B cell (primary cell): ENCODE measurements at regions not wholly inside any gene's neighbourhood (a gene's known extent, or its start where the extent isn't known, plus 50 kb on each side); places are given as distances from the start of the nearest gene placed in this dataset.

Source experiments
- ATAC-seq: fragments of 200-7000 bp; cut with Tn5 transposase; one replicate; pipeline ENCODE4 v1.10.0; 2021; ENCODE audit warnings: low read depth, mild to moderate bottlenecking, moderate number of reproducible peaks, moderate library complexity
- CTCF ChIA-PET: fragments of 350-600 bp; sonication (Branson Sonifier 250); formaldehyde crosslinking; loops from one replicate; lab custom pipeline; 2021; ENCODE audit warnings: antibody characterized with exemption, inconsistent platforms; lab: Charles Lee
- POLR2A ChIA-PET: fragments of 350-600 bp; sonication (Branson Sonifier 250); formaldehyde crosslinking; loops from one replicate; lab custom pipeline; 2021; ENCODE audit warnings: antibody characterized with exemption; lab: Charles Lee
- DNase-seq: peaks from one replicate; pipeline ENCODE4 v3.0.0; 2013
- H2AFZ ChIP-seq: 2 replicates; pipeline ENCODE4 v1.6.1; 2012; ENCODE audit warnings: mild to moderate bottlenecking, low read depth, low read length; ENCODE audit not compliant: insufficient read depth, poor library complexity, severe bottlenecking
- H3K27ac ChIP-seq, 2 donors: 1 replicate in 1 of 2; 2 replicates in 1 of 2; pipeline ENCODE4 v1.5.1; 2012 to 2013; ENCODE audit warnings: low read length in 2 of 2, mild to moderate bottlenecking in 2 of 2, moderate library complexity in 1 of 2
- H3K27me3 ChIP-seq, 4 experiments: fragments of 200-600 bp in 1 of 4; sonication (generic) in 1 of 4; replicated peaks in 1 of 4; 1 replicate in 2 of 4; 2 replicates in 2 of 4; pipeline versions ENCODE4 v1.6.1 to v1.7.0; 2013 to 2016; ENCODE audit warnings: low read length in 3 of 4, mild to moderate bottlenecking in 2 of 4, mixed read lengths in 1 of 4, moderate library complexity in 1 of 4; ENCODE audit not compliant: insufficient read depth in 4 of 4, control insufficient read depth in 3 of 4; ENCODE audit errors: control extremely low read depth in 1 of 4
- H3K36me3 ChIP-seq, 2 experiments: replicated peaks in 1 of 2; 1 replicate in 1 of 2; 2 replicates in 1 of 2; pipeline versions ENCODE4 v1.6.1 to v1.7.1; 2013; ENCODE audit warnings: low read length in 1 of 2; ENCODE audit not compliant: insufficient read depth in 2 of 2, control insufficient read depth in 1 of 2; ENCODE audit errors: control extremely low read depth in 1 of 2, extremely low read depth in 1 of 2
- H3K4me1 ChIP-seq, 2 donors: fragments of 200-600 bp in 1 of 2; sonication (generic) in 1 of 2; 1 replicate in 1 of 2; 2 replicates in 1 of 2; pipeline versions ENCODE4 v1.5.1 to v1.6.1; 2013 to 2017; ENCODE audit warnings: low read length in 2 of 2; ENCODE audit not compliant: control insufficient read depth in 2 of 2, insufficient read depth in 2 of 2
- H3K4me2 ChIP-seq: replicated peaks from 2 replicates; pipeline ENCODE3; 2012; ENCODE audit warnings: mild to moderate bottlenecking, low read depth, low read length; ENCODE audit not compliant: poor library complexity, severe bottlenecking
- H3K4me3 ChIP-seq, 5 experiments: fragments of 200-600 bp in 1 of 5; sonication (generic) in 1 of 5; 1 replicate in 3 of 5; 2 replicates in 2 of 5; pipeline versions ENCODE4 v1.5.1 to v1.7.0; 2011 to 2016; ENCODE audit warnings: low read length in 4 of 5, mild to moderate bottlenecking in 4 of 5, low read depth in 2 of 5, control low read depth in 1 of 5, moderate library complexity in 1 of 5; ENCODE audit not compliant: insufficient read depth in 1 of 5; ENCODE audit errors: control extremely low read depth in 1 of 5, extremely low read depth in 1 of 5
- H3K79me2 ChIP-seq: fragments of 200-600 bp; sonication (generic); one replicate; pipeline ENCODE4 v1.6.0; 2016; ENCODE audit warnings: low read length; ENCODE audit not compliant: control insufficient read depth, insufficient read depth
- H3K9ac ChIP-seq: fragments of 200-600 bp; sonication (generic); 2 replicates; pipeline ENCODE4 v1.6.1; 2017; ENCODE audit warnings: mild to moderate bottlenecking, low read length, moderate library complexity
- H3K9me3 ChIP-seq, 3 donors: one replicate each; pipeline versions ENCODE4 v1.6.1 to v1.7.1; 2013; ENCODE audit warnings: low read length in 2 of 3; ENCODE audit not compliant: control insufficient read depth in 2 of 3, insufficient read depth in 1 of 3; ENCODE audit errors: control extremely low read depth in 1 of 3
- H4K20me1 ChIP-seq: 2 replicates; pipeline ENCODE4 v1.6.0; 2012; ENCODE audit warnings: mild to moderate bottlenecking, low read length; ENCODE audit not compliant: insufficient read depth, control insufficient read depth, poor library complexity, severe bottlenecking
- H3K27ac Mint-ChIP-seq: one replicate; pipeline ENCODE4 v1.8.0; 2021; ENCODE audit warnings: mixed read lengths
- H3K27me3 Mint-ChIP-seq: one replicate; pipeline ENCODE4 v1.8.0; 2021; ENCODE audit warnings: mixed read lengths
- H3K4me1 Mint-ChIP-seq: one replicate; pipeline ENCODE4 v1.8.0; 2021; ENCODE audit warnings: mixed read lengths
- H3K4me3 Mint-ChIP-seq: one replicate; pipeline ENCODE4 v1.8.0; 2021; ENCODE audit warnings: mixed read lengths
- H3K9me3 Mint-ChIP-seq: one replicate; pipeline ENCODE4 v1.8.0; 2022; ENCODE audit warnings: mixed read lengths; ENCODE audit not compliant: insufficient read depth
- CTCF ChIP-seq: fragments of 200-600 bp; IDR thresholded peaks from one replicate; pipeline ENCODE4 v1.8.0; 2022; ENCODE audit warnings: antibody characterized with exemption, mild to moderate bottlenecking
- EZH2 ChIP-seq: IDR thresholded peaks from 2 replicates; pipeline ENCODE4 v1.6.1; 2012; ENCODE audit warnings: borderline replicate concordance, low read depth, mild to moderate bottlenecking, moderate library complexity, low read length; ENCODE audit not compliant: insufficient read depth, poor library complexity, severe bottlenecking
- WGBS: methylation state at CpG from one replicate; pipeline ENCODE4 v1.1.5; 2013; ENCODE audit warnings: missing lambda C conversion rate; ENCODE audit not compliant: insufficient coverage; 5-methylcytosine and 5-hydroxymethylcytosine counted together
- intact Hi-C: fragments of 100-400 bp; cut with micrococcal nuclease; formaldehyde crosslinking; loops from one replicate; pipeline ENCODE4 v1.10.0; 2022

- Histone ChIP-seq H3K9ac (no peak overlapping the region), H3K4me3 (no peak overlapping the region), H4K20me1 (no peaks in the 10 kb centered on the region), H3K9me3 (peaks cover 0 to 3% (median 1%) of the 10 kb centered on the region in 3 donors), H2AFZ (no peak overlapping the region), H3K79me2 (no peaks in the 10 kb centered on the region), H3K4me2 (peak overlapping the region; percentile 35), H3K4me1 (peaks cover 18 to 19% of the 10 kb centered on the region in 2 donors), H3K27ac (no peak overlapping the region), H3K27me3 (no peaks in the 10 kb centered on the region), H3K36me3 (no peaks in the 10 kb centered on the region)
- peaks cover 2% of the 10 kb centered on the region for H3K9me3 Mint-ChIP-seq
- no peak overlapping the region for H3K27ac Mint-ChIP-seq
- H3K4me1 Mint-ChIP-seq: peaks cover 20% of the 10 kb centered on the region
- CTCF ChIA-PET: interaction anchor here (0.7 kb wide), 1 partner anchor 39 kb away, joined by 3 read pairs; no protein-coding TSS in a partner anchor
- intact Hi-C loops: no loop called here
- ATAC-seq (no peak), DNase-seq (no peak)
- 93% methylated on average over 8 of the region's 9 CpGs for WGBS
- no peak overlapping the region for H3K4me3 Mint-ChIP-seq
- POLR2A ChIA-PET: no interaction called here
- H3K27me3 Mint-ChIP-seq: no peaks in the 10 kb centered on the region
- TF ChIP-seq CTCF: no peak
- TF ChIP-seq EZH2: no peak
Measured at GRCh38 chr4:10983885-10984640, 299.5 kb upstream of the CLNK start.

- Histone ChIP-seq H3K4me2 (peak overlapping the region; percentile 35), H4K20me1 (no peaks in the 10 kb centered on the region), H3K27ac (no peak overlapping the region), H3K27me3 (no peaks in the 10 kb centered on the region), H2AFZ (no peak overlapping the region), H3K79me2 (no peaks in the 10 kb centered on the region), H3K9me3 (no peaks in the 10 kb centered on the region), H3K9ac (no peak overlapping the region), H3K36me3 (no peaks in the 10 kb centered on the region), H3K4me1 (peaks cover 19 to 21% of the 10 kb centered on the region in 2 donors), H3K4me3 (no peak overlapping the region)
- intact Hi-C loops: no loop called here
- H3K4me1 Mint-ChIP-seq: peaks cover 24% of the 10 kb centered on the region
- DNase-seq: peak; percentile 52
- no peaks in the 10 kb centered on the region for H3K9me3 Mint-ChIP-seq
- ATAC-seq: peak; percentile 82
- ChIA-PET CTCF (interaction anchor here (0.7 kb wide), 1 partner anchor 38 kb away, joined by 3 read pairs; no protein-coding TSS in a partner anchor), POLR2A (no interaction called here)
- WGBS: 25% methylated on average over 2 of the region's 2 CpGs
- H3K27ac Mint-ChIP-seq: peak overlapping the region; percentile 2
- peak overlapping the region; percentile 24 for H3K4me3 Mint-ChIP-seq
- H3K27me3 Mint-ChIP-seq: no peaks in the 10 kb centered on the region
- TF ChIP-seq CTCF: no peak
- no peak for TF ChIP-seq EZH2
Measured at GRCh38 chr4:10983268-10983667, 298.7 kb upstream of the CLNK start.
